ENCODE measurements at regions not wholly inside any gene's neighbourhood (a gene's known extent, or its start where the extent isn't known, plus 50 kb on each side); places are given as distances from the start of the nearest gene placed in this dataset.

- Histone ChIP-seq H3K4me3 (ENCODE audit: low read depth, low read length) (no peak overlapping the region), H3K36me3 (ENCODE audit: control insufficient read depth in 2 of 2, insufficient read depth in 1 of 2, low read length in 2 of 2) (no peaks in the 10 kb centered on the region), H3K9me3 (ENCODE audit: control insufficient read depth, insufficient read depth, low read depth, low read length) (no peaks in the 10 kb centered on the region), H3K4me1 (ENCODE audit: control insufficient read depth, insufficient read depth, low read length) (no peaks in the 10 kb centered on the region), H3K27ac (ENCODE audit: extremely low read depth, low read depth, low read length) (no peak overlapping the region)
- TF ChIP-seq ZNF10 (tag by site-specific recombination; IDR thresholded peaks at IDR 0.05) (no peak), ZNF18 (tag by site-specific recombination; IDR thresholded peaks at IDR 0.05) (no peak), ZXDB (tag by site-specific recombination; IDR thresholded peaks at IDR 0.05) (no peak), ZNF24 (tag by site-specific recombination; IDR thresholded peaks at IDR 0.05) (no peak), ZBTB1 (tag by site-specific recombination; IDR thresholded peaks at IDR 0.05) (no peak), ZNF324 (tag by site-specific recombination; IDR thresholded peaks at IDR 0.05) (no peak), ZNF621 (tag by site-specific recombination; IDR thresholded peaks at IDR 0.05) (no peak), ZNF184 (tag by site-specific recombination; IDR thresholded peaks at IDR 0.05) (no peak), ELK4 (IDR thresholded peaks at IDR 0.05; ENCODE audit: borderline replicate concordance, low read depth, low read length) (no peak)
- POLR2A ChIA-PET: no interaction called here
- CTCF ChIA-PET: no interaction called here
These were observed 683.8 kb downstream of the ZNF385D start for GRCh38 chr3:21067031-21067813.

GRCh38 chr3:21062831-21063294, 688.1 kb downstream of the ZNF385D start:
- H3K4me1 ChIP-seq (ENCODE audit: control insufficient read depth, insufficient read depth, low read length): no peaks in the 10 kb centered on the region
- POLR2A ChIA-PET: no interaction called here
- H3K4me3 ChIP-seq (ENCODE audit: low read depth, low read length): no peak overlapping the region
- H3K9me3 ChIP-seq (ENCODE audit: control insufficient read depth, insufficient read depth, low read depth, low read length): no peaks in the 10 kb centered on the region
- no peaks in the 10 kb centered on the region for H3K36me3 ChIP-seq (ENCODE audit: control insufficient read depth in 2 of 2, insufficient read depth in 1 of 2, low read length in 2 of 2)
- no peak overlapping the region for H3K27ac ChIP-seq (ENCODE audit: extremely low read depth, low read depth, low read length)
- CTCF ChIA-PET: no interaction called here
- no peak for TF ChIP-seq ZNF76 (tag by site-specific recombination; IDR thresholded peaks at IDR 0.05; ENCODE audit: borderline replicate concordance, low read depth)
- TF ChIP-seq ZBTB10 (tag by site-specific recombination; IDR thresholded peaks at IDR 0.05): no peak
- no peak for TF ChIP-seq ZBTB17 (tag by site-specific recombination; IDR thresholded peaks at IDR 0.05)
- no peak for TF ChIP-seq ZFP41 (tag by site-specific recombination; IDR thresholded peaks at IDR 0.05; ENCODE audit: borderline replicate concordance)
- TF ChIP-seq ZNF660 (tag by site-specific recombination; IDR thresholded peaks at IDR 0.05): no peak
- no peak for TF ChIP-seq PRDM4 (tag by site-specific recombination; IDR thresholded peaks at IDR 0.05)
- TF ChIP-seq PRDM2 (tag by site-specific recombination; IDR thresholded peaks at IDR 0.05; ENCODE audit: borderline replicate concordance): no peak
- TF ChIP-seq KLF1 (tag by site-specific recombination; IDR thresholded peaks at IDR 0.05): no peak
